ENCODE measurements at regions not wholly inside any gene's neighbourhood (a gene's known extent, or its start where the extent isn't known, plus 50 kb on each side); places are given as distances from the start of the nearest gene placed in this dataset.
"Not testable (repeated sequence)": the region's sequence is repeated elsewhere in the genome, so short reads cannot be mapped to it uniquely, and the experiment has no call there.

- no peak for ATAC-seq
- no peak overlapping the region for H3K4me3 ChIP-seq
- no peak overlapping the region for H3K27ac ChIP-seq
- H3K27me3 ChIP-seq, result no peaks in the 10 kb centered on the region
- intact Hi-C loops (cut with DNase I; ENCODE audit: low total_unique reads), result no loop called here
- no peak for DNase-seq
- in situ Hi-C loops (cut with MboI; ENCODE audit: low sequenced_read_pairs in 4 of 4), result no loop called here
- no peaks in the 10 kb centered on the region for H3K9me3 ChIP-seq
- no peaks in the 10 kb centered on the region for H3K36me3 ChIP-seq
- H3K4me1 ChIP-seq, result no peaks in the 10 kb centered on the region
- no peak for TF ChIP-seq CTCF (IDR thresholded peaks at IDR 0.05 in 4 of 5, conservative IDR thresholded peaks at IDR 0.05 in 1 of 5)
- no peak for TF ChIP-seq POLR2A (IDR thresholded peaks at IDR 0.05)
Measured at GRCh38 chr5:97563050-97563657, 380.1 kb upstream of the RIOK2 start.

- Histone ChIP-seq H3K27ac (no peak overlapping the region), H3K9me3 (no peaks in the 10 kb centered on the region), H3K4me3 (no peak overlapping the region), H3K27me3 (no peaks in the 10 kb centered on the region), H3K4me1 (no peaks in the 10 kb centered on the region), H3K36me3 (no peaks in the 10 kb centered on the region)
- TF ChIP-seq CTCF (IDR thresholded peaks at IDR 0.05 in 4 of 5, conservative IDR thresholded peaks at IDR 0.05 in 1 of 5) (no peak), POLR2A (IDR thresholded peaks at IDR 0.05) (no peak)
- intact Hi-C loops (cut with DNase I; ENCODE audit: low total_unique reads) (no loop called here), in situ Hi-C loops (cut with MboI; ENCODE audit: low sequenced_read_pairs in 4 of 4) (no loop called here)
- no peak for ATAC-seq
- DNase-seq, result no peak
Measured at GRCh38 chr5:97568382-97568781, 385.3 kb upstream of the RIOK2 start.

GRCh38 chr5:97570242-97570641 lies 387.2 kb upstream of the RIOK2 start:
- intact Hi-C loops (cut with DNase I; ENCODE audit: low total_unique reads), result no loop called here
- ATAC-seq (no peak), DNase-seq (no peak)
- H3K9me3 ChIP-seq, result no peaks in the 10 kb centered on the region
- no peak overlapping the region for H3K4me3 ChIP-seq
- H3K36me3 ChIP-seq, result no peaks in the 10 kb centered on the region
- H3K27me3 ChIP-seq, result no peaks in the 10 kb centered on the region
- H3K27ac ChIP-seq, result no peak overlapping the region
- TF ChIP-seq POLR2A (IDR thresholded peaks at IDR 0.05) (no peak), CTCF (IDR thresholded peaks at IDR 0.05 in 4 of 5, conservative IDR thresholded peaks at IDR 0.05 in 1 of 5) (no peak)
- H3K4me1 ChIP-seq, result no peaks in the 10 kb centered on the region
- in situ Hi-C loops (cut with MboI; ENCODE audit: low sequenced_read_pairs in 4 of 4), result no loop called here

- no peaks in the 10 kb centered on the region for H3K4me1 ChIP-seq
- H3K4me3 ChIP-seq, result no peak overlapping the region
- DNase-seq, result no peak
- TF ChIP-seq POLR2A (IDR thresholded peaks at IDR 0.05), result no peak
- no peak for TF ChIP-seq CTCF (IDR thresholded peaks at IDR 0.05 in 4 of 5, conservative IDR thresholded peaks at IDR 0.05 in 1 of 5)
- no peaks in the 10 kb centered on the region for H3K27me3 ChIP-seq
- ATAC-seq, result no peak
- no peaks in the 10 kb centered on the region for H3K36me3 ChIP-seq
- in situ Hi-C loops (cut with MboI; ENCODE audit: low sequenced_read_pairs in 4 of 4), result no loop called here
- no peak overlapping the region for H3K27ac ChIP-seq
- no peaks in the 10 kb centered on the region for H3K9me3 ChIP-seq
- intact Hi-C loops (cut with DNase I; ENCODE audit: low total_unique reads), result no loop called here
Measured at GRCh38 chr5:97575322-97575721, 392.3 kb upstream of the RIOK2 start.

GRCh38 chr5:97576956-97577355 lies 393.9 kb upstream of the RIOK2 start:
- H3K27ac ChIP-seq, result no peak overlapping the region
- no peaks in the 10 kb centered on the region for H3K9me3 ChIP-seq
- in situ Hi-C loops (cut with MboI; ENCODE audit: low sequenced_read_pairs in 4 of 4), result no loop called here
- H3K4me3 ChIP-seq, result no peak overlapping the region
- H3K27me3 ChIP-seq, result no peaks in the 10 kb centered on the region
- H3K36me3 ChIP-seq, result no peaks in the 10 kb centered on the region
- ATAC-seq, result no peak
- DNase-seq, result no peak
- TF ChIP-seq CTCF (IDR thresholded peaks at IDR 0.05 in 4 of 5, conservative IDR thresholded peaks at IDR 0.05 in 1 of 5) (no peak), POLR2A (IDR thresholded peaks at IDR 0.05) (no peak)
- H3K4me1 ChIP-seq, result no peaks in the 10 kb centered on the region
- intact Hi-C loops (cut with DNase I; ENCODE audit: low total_unique reads), result no loop called here

GRCh38 chr5:97579977-97580376 lies 396.9 kb upstream of the RIOK2 start:
- in situ Hi-C loops (cut with MboI; ENCODE audit: low sequenced_read_pairs in 4 of 4); DNase-seq; H3K9me3 ChIP-seq; H3K27ac ChIP-seq; H3K4me1 ChIP-seq; ATAC-seq; H3K36me3 ChIP-seq; intact Hi-C loops (cut with DNase I; ENCODE audit: low total_unique reads); H3K4me3 ChIP-seq; H3K27me3 ChIP-seq: not testable (repeated sequence)

Data from gastrocnemius medialis (tissue), 4 donors.